HG03060 (cell line): ENCODE measurements at regions not wholly inside any gene's neighbourhood (a gene's known extent, or its start where the extent isn't known, plus 50 kb on each side); places are given as distances from the start of the nearest gene placed in this dataset.

Experiments used
- ATAC-seq: cut with Tn5 transposase; IDR thresholded peaks from one replicate; pipeline ENCODE4 v1.9.1; 2021; ENCODE audit warnings: low read depth, moderate number of reproducible peaks; ENCODE audit not compliant: unreplicated experiment

DNA sequence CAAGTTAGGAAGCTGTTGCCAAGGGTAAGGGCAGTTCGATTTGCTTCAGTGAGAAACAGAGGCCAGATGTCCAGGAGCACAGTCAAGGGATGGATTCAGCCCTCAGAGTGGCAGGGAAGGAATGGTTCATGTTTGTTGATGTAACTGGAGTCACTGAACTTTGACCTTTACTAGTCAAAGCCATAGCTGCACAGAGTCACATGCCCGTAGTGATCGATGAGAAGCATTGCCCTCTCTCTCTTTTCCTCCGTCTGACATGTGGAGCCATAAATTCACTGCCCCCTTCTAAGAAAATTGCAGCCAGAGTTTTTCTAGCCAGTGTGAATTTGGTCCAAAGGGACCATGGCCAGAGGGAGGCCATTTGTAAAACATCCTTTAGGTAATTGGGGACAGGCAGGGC is 124.1 kb upstream of the MTNR1B start:
- ATAC-seq = no peak

DNA sequence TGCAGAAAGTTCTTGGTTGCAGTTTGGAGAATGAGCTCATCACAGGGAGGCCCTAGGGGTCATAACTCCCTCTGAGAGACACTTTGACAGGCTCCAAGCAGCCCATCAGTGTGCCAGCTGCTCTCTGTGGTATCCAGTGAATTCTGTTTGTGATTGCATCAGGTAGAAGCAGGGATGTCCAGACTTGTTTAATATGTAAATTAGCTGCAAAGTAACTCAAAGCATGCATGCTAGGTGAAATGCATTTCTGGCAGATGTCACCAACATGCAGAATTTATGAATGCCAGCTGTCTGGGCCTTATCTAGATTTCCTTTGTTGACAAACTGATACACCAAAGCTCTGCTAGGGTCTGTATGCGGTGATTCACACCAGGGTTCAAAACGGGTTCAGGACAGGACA is 123.6 kb upstream of the MTNR1B start:
- no peak for ATAC-seq

DNA sequence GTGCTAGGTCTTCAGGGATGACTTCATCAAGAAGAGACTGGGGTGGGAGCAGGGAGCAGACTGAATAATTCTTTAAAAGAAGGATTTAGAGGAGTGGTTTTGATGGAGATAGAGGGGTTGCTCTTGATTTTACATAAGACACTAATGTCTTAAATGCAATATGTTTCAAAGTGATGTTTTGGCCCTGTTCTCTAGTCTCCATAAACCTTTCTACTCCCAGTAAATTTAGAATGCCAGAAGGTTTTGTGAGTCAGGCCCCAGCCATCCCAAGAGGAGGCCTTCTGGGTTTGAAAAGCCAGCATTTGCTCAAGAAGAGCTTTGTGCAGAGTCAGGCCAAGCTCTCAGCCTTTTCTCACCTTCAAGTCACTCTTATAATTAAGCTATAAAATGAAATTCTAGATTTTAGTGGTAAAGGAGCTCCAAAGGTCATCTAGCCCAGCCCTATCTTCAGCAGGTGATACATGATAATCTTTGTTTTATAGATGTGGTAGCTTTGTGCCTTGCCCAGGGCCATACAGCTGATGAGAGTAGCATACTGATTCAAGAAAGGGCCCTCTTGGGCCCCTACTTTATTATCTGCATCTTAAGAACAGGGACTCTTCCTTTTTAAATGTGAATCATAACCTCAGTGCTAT is 122.8 kb upstream of the MTNR1B start:
- no peak for ATAC-seq

DNA sequence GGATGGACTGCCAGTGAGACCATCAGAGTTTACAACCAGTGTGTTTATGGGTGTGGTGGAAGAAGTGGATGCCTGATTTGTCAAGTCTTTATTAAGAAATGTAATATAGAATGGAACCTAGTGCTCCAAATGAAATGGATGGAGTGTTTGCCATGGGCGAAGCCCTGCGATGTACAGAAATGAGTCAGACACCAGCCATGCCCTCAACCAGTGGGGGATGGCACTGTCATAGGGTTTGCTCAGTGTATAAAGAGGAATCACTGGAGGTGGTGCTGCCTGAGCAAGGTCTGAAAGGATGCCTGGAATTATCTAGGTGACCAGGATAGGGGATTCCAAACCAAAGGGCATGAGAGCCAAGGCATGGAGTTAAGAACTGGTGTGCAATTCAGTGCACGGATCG is 120.9 kb upstream of the MTNR1B start:
- ATAC-seq = no peak

DNA sequence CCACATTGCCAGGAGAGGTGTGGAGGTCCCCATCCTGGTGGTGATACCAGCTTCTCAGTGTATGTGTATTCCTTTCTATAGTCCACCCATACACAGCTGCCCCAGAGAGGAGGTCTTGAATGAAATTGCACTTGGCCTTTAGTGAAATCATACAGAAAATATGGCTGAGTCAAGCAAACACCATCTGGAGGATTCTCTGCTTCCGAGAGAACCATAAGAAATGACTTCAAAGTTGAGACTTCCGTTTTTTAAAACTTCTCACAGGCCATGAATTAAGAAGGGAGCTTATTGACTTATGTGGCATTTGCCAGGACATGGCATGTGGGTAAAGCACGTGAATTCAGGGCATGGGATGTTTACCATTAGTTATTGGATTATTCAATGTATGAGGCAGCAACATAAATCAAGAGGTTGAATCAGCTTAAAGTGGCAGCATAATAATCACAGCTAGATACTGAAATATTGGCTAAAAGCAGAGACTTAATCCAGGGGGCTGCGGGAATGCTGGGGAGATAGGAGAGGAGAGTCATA is 119.1 kb upstream of the MTNR1B start:
- no peak for ATAC-seq

DNA sequence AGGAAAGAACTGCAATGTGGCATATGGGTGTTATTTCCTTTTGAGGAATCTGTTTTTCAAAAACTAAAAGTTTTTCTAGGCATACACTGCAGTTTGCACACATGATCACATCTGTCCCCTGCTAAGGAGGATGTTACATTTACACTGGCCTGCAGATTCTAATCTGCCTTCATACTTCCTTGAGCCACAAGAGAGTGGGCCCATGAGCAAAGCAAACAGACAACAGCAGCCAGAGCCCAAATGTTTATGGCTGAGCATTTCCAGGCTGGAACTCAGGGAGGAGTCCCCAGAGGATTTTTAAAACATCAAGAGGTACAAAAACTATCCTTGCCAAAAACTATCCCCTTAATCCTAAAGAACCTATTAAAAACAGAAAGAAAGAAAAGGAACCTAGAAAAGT is 117.2 kb upstream of the MTNR1B start:
- ATAC-seq = no peak

DNA sequence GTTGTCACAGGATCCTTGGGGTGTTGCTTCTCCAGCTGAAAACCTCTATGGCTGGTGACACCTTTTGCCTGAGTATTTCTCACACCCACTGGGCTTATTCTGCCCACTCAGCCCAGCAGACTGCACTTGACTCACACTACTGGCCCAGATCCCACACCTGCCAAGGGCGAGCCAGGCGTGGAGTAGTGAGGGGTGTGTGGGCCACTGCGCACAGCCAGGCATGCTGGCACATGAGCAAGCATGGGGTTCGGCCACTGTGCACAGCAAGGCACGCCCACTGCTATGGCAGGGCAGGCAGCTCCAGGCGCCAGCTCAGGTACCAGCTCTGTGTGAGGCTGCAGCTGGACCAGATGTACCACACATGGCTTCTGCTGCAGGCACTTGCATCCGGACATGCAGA is 116.5 kb upstream of the MTNR1B start:
- no peak for ATAC-seq

DNA sequence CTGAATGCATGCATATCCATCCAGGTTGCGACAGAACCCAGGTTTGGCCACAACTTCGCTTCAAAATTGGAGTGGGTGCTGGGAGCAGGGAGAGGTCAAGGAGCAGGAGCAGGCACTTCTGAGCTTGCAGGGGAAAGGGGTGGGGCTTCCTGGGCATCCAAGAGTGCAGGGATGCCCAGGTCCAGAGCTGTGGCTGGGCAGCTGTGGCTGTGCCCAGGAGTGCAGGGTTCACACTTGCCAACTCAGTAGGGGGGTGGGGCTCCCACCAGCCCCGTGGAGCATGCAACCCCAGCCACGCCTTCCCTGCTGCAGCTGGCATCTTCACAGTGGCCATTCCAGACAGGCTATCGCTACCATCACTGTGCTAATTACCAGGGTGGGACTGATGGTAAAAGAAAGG is 115.3 kb upstream of the MTNR1B start:
- no peak for ATAC-seq

DNA sequence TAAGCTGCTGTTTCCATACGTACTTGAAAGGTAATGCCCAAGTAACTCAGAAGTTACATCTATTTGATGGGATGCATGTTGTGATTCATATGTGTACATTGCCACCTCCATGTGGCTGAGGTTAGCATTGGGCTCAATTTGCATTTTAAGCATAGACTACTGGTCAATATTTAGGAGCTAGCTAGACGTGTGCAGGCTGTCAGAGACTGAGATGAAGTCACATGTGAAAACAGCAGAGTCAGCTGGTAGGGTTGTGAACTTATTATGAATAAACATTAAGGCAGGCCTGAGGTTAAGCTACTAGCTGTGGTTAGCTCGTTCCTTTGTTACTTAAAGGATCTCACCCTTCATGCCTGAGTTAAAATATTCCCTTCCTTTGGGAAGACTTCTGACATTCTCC is 114.5 kb upstream of the MTNR1B start:
- ATAC-seq = no peak

DNA sequence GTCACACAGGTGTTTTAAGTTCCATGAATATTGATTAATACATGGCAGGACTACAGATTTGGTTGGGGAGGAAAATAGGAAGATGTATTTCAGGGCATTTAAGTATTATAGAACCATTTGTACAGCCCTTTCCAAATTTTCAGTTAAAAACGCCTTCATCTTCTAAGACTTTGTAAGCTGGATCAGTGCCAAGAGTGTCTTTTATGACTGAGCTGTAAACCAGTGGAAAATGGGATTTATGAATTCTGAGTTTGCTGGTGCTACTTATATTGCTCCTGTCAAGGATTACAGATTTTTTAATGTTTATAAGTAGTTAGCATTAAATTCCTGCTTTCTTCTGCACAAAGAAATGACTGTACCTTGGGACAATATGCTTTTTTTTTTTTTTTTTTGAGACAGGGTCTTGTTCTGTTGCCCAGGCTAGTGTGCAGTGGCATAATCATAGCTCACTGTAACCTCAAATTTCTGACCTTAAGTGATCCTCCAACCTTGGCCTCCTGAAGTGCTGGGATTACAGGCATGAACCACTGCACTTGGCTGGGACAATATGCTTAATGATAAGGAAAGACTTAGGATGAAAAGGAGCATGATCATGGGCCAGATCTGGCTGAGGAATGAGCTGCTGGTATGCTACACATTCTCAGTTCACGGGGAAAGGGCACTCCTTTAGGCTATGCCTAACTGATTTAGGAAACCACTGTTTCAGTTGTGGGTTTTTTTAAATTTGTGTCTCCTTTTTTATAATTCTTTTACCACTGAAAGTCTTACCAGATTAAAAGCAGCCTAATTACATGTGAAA is 113.6 kb upstream of the MTNR1B start:
- no peak for ATAC-seq

DNA sequence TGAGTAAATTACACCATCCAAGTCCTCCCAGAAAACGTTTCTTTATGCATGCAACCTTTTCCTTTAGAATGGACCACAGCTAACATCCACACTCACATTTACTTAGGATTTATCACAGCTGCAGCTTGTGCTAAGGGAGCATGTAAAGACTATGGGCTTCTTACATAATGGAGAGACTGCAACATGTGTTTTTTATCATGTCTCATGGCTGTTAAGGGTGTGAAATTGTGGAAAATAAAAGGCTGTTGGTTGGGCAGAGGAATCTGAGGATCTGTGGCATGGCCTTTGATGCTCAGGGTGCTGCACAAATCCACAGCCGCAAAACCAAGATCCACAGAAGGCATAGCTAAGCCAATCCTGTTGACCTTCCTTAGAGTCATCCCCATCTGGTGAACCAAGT is 112.0 kb upstream of the MTNR1B start:
- no peak for ATAC-seq

DNA sequence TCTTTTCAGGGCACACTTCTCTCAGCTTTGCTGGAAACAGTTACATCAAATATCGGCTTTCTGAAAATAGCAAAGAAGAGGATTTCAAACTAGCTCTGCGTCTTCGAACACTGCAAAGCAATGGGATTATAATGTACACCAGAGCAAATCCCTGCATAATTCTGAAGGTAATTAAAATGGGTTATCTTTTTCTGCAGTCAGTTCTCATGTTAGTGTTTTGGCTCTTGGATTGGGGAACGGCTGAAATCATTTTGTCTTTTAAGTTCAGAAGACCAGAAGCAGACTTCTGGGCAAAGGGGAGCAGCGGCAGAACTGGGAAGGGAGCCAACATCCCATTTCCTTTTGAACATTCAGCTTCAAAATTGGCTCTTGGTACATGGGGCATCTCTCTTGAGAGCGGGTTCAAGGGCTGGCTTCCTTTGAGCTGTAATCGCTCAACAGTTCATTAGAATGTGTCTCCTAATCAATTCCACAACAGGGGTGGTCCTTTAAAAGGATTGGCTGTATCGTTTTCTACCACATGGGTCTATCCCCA is 110.2 kb upstream of the MTNR1B start:
- ATAC-seq = no peak

DNA sequence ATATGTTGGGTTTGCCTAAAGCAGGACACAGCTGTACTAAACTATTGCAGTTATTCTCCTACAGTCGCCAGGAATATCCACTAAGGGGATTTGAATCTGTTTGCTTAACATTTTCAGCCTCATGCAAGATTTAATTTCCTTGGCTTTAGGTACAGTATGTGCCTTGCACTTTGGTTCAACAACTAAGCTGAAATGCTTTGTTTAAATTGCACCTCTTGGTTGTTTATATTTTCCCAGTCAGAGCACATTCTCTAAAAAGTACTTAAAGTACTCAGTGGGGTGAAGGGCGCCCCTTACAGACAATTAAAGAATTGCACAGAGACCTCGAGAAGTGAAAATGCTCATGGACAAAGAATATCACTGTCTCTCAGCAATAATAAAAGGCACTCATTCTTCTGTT is 107.8 kb upstream of the MTNR1B start:
- no peak for ATAC-seq

DNA sequence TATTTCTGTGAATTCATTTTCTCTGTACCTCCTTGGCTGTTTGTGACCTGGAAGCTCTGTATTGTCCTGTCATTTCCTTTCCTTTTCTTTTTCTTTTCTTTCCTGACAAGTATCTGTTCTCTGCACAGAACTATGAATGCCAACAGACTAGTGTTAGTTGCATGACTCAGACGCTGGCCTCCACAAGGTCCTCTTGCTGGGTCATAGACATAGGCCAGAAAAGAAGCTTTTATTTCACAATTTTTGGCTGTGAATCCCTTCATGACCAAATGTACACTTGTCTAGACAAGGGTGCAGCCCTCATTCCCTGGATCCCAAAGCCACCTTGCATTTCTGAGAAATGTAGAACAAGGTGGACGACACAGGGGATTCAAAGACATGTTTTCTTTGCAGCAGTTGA is 104.1 kb upstream of the MTNR1B start:
- ATAC-seq = no peak

DNA sequence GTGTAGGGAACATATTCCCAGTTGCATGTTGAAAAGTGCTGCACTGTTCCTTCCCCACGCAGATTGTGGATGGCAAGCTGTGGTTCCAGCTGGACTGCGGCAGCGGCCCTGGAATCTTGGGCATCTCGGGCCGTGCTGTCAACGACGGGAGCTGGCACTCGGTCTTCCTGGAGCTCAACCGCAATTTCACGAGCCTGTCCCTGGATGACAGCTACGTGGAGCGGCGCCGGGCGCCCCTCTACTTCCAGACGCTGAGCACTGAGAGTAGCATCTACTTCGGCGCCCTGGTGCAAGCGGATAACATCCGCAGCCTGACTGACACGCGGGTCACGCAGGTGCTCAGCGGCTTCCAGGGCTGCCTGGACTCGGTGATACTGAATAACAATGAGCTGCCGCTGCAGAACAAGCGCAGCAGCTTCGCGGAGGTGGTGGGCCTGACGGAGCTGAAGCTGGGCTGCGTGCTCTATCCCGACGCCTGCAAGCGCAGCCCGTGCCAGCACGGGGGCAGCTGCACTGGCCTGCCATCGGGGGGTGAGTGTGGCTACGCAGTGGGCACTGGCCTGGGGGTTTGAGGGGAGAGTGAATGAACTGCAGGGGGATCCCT is 102.7 kb upstream of the MTNR1B start:
- no peak for ATAC-seq

DNA sequence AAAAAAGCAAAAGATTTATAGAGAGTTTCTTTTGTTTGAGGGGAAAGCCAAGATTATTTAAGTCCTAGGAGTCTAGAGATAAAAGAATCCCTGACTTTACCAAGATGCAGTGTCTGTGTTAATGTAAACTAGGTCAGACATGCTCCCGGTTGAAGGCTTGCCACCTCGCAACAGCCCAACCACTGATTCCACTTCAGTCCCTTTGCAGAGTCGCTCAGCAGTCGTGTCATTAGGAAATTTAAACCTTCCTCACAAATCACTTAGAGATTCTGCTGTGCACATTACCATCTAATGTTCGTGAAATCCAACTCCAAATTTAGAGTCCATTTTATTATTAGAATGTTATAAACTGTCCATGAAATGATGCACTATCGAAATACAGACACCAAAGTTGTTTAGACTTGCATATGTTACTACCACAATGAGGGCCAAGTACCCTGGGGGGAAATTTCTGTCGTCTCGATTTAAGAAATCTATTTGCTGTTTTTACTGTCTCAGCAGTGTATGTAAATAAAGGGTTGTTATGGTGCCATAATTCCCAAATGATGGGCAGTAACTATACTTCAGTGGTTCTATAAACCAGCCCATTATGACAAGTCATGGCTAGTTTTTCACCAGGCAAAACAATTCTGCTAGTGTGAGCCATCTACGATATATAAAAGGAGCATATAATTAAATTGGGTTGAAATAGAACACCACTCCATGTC is 101.4 kb upstream of the MTNR1B start:
- ATAC-seq = no peak

DNA sequence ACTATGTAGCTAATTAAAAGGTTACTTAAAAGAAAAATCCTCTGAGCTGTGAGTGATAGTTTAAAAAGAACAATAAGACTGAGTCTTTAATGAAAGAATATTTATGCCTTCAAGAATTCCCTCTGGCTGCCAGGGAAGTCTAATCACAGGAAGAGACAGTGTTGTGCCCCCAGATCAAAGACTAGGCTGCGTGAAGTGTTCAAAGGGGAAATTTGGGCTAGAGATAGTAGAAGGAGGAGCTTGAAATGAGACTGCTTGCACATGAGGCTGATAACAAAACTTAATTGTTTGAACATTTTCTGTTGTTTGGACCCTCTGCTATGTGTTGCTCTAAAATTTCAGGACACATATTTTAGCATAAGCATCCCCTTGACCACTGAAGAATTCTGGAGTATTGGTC is 99.7 kb upstream of the MTNR1B start:
- ATAC-seq = no peak

DNA sequence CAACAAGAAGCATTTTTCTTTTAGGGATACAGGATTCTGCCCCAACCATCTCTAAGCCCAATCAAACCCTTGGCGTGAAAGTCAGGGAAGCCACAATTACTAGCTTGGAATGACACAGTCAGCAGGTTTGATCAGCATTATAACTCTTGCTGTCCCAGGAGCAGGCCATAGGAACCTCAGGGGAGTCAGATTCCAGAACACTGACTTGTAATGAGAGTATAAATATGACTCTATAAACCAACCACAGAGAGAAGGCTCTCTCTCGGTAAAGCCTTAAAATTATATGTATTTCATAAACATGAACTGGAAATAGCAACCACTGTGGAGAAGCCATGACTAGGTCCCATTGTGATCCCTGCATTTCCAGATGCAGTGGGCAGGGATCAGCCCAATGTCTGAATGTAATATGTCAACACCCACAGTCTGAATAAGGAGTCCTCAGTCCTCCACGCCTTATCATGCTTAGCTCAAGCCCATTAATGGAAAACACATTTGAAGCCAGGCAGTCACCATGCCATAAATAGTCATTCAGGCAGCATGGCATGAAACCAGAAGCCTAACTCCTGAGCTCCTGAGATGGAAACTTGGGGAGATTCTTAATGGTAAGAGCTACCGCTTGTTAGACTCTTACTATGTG is 99.1 kb upstream of the MTNR1B start:
- ATAC-seq = no peak

DNA sequence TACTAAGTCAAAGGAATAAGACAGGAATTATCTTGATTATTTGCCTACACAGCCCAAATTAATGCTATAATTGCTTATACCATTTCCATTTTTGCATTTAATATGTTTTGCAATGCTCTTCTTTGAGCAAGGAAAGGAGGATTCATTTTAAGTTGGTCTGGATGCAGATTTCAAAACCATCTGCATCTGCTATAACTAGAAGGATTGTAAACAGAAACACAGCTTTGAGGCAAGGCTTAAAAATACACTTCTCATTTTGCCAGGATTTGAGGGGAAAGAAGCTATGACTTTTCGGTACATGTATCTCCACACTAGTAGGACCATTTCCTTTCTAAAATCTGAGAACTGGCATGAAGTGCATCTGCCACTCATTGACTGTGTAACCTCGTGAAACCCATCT is 95.9 kb upstream of the MTNR1B start:
- no peak for ATAC-seq

DNA sequence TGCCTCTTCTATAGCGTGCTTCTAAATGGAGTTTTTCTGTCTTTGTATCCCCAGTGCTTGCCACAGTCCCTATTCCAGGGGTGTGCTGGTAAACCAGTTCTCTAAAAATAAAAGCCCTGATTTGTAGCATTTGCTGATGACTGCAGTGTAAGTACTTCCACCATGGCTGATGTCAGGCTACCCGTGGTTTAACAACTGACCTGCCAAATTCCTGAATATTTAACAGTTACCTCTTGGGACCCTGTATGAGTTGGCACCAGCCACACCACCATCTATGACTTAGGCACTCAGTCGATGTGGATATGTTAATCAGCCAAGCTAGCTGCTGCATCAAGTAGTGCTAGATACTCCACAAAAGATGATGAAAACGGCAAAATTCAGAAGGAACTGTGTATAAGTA is 94.0 kb upstream of the MTNR1B start:
- ATAC-seq = no peak
